GM19397 (cell line): ENCODE measurements at regions not wholly inside any gene's neighbourhood (a gene's known extent, or its start where the extent isn't known, plus 50 kb on each side); places are given as distances from the start of the nearest gene placed in this dataset.
"Not testable (repeated sequence)": the region's sequence is repeated elsewhere in the genome, so short reads cannot be mapped to it uniquely, and the experiment has no call there.

Experiments
- ATAC-seq: cut with Tn5 transposase; IDR thresholded peaks from one replicate; pipeline ENCODE4 v1.9.1; 2021; ENCODE audit warnings: mild to moderate bottlenecking, moderate library complexity; ENCODE audit not compliant: unreplicated experiment

DNA sequence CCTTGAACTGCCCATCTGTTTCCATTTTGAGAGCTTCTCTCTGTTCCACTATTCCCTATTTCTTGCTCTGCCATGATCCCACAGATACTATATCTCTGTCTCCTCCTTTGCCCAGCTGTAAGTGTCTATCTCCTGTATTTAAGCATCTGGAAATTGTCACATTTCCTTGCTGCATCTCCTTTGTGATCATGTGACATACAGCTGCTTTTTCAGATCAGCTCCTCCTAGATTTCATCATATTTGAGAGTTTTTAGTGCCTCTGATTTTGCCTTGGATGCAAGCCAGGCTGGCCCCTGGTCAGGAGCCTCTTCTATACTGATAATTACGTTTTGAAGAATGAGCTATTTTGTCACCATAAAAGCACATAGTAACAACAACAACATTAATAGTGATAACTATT, 131.7 kb upstream of the TNP1 start:
- ATAC-seq, result no peak

DNA sequence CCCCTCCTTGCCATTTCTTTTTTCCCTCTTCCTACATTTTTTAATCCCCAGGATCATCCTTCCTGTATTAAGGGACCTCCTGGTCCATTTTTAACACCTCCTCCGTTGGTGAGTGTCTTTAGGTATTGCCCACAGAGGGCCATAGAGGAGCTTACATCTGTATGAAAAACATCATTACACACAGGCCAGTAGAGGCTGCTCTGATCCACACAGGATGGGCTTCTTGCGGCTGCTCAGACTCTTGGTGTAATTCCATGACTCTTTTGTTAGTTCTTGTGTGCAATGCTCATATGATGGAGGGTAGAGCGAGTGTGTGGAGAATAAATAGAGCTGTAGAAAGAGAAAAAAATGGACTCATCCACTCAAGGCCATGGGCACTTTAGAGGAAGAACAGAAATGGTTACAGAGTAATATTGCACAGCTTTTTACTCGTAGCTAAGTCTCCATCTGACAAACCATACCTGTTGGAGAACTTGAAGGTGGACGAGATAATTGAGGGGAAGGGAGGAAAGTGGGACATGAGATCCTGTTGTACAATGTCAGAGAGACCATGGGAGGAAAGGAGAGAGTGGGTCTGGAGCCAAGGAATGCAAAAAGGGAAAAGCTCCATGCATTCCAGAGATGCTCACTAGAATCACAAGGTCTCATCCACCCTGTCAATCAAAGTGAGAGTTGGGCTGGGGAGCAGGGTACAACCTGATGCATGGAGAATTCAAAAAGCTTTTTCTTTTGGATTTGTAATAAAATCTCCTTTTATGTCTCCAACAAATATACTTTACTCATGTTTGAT, 129.7 kb upstream of the TNP1 start:
- no peak for ATAC-seq

DNA sequence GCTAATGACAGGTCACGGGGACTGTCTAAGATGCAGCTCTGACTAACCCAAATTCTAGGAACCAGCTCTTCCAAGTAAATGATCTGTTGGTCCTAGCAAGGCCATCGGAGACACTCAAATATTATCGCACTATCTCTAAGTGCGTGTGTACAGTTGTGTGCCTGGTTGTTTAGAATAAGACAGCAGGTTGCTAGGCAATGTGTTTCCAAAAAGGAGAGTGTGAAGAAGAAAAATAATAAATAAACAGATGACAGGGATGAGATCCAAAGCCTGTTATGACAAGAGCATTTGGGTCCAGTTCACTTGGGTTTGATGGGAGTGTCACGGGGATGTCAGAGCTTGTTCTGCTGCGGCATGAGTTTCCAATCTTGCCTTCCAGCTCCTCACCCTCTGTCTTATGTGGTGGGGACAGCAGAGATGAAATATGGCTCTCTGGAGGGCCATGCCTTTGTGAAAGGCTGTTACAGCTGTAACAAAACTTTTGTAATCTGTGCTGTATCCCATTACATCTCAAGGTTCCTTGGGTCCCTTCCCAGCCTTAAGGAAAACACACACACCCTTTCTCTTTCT, 127.5 kb upstream of the TNP1 start:
- ATAC-seq, result no peak

DNA sequence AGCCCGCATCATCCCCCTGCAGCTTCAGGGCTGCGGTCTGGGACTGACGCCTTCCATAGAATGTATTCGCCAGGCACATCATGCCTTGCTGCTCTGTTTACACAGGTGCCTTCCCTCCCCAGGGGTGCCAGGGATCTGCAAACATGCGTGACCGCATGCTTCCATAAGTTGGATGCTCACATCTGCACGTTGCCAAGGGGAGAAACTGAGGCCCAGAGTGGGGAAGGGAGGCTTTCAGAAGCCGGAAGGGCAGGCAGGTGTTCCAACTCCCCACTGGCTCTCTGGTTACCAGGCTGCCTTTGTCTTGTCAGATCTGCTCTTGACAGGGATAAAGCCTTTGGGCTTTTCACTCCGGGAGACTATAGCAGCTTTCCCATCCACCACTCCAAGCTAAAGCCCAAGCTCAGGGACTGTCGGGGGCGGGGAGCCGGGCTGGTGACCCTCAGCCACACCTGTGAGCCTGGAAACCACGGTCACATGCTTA, 125.8 kb upstream of the TNP1 start:
- no peak for ATAC-seq

DNA sequence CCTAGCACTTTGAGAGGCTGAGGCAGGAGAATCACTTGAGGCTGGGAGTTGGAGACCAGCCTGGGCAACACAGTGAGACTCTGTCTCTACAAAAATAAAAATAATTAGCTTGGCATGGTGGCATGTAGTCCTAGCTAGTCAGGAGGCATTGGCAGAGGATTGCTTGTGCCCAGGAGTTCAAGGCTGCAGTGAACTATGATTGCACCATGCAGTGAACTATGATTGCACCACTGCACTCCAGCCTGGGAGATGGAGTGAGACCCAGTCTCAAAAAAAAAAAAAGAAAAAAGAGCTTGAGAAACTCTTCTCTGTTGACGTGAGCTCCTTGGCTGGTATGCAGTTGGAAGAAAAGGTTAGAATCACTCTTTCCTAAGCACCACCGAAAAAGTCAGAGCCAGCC, 125.1 kb upstream of the TNP1 start:
- no peak for ATAC-seq

DNA sequence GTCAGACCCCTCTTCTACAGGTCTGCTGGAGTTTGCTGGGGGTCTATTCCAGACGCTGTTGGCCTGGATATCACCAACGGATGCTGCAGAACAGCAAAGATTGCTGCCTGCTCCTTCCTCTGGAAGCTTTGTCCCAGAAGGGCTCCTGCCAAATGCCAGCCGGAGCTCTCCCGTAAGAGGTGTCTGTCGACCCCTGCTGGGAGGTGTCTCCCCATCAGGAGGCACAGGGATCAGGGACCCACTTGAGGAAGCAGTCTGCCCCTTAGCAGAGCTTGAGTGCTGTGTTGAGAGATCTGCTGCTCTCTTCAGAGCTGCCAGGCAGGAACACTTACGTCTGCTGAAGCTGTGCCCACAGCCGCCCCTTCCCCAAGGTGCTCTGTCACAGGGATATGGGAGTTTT, 122.1 kb upstream of the TNP1 start:
- ATAC-seq, result not testable (repeated sequence)

DNA sequence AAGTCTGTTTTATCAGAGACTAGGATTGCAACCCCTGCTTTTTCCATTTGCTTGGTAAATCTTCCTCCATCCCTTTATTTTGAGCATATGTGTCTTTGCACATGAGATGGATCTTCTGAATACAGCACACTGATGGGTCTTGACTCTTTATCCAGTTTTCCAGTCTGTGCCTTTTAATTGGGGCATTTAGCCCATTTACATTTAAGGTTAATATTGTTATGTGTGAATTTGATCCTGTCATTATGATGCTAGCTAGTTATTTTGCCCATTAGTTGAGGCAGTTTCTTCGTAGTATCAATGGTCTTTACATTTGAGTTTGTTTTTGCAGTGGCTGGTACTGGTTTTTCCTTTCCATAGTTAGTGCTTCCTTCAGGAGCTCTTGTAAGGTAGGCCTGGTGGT, 120.6 kb upstream of the TNP1 start:
- not testable (repeated sequence) for ATAC-seq

DNA sequence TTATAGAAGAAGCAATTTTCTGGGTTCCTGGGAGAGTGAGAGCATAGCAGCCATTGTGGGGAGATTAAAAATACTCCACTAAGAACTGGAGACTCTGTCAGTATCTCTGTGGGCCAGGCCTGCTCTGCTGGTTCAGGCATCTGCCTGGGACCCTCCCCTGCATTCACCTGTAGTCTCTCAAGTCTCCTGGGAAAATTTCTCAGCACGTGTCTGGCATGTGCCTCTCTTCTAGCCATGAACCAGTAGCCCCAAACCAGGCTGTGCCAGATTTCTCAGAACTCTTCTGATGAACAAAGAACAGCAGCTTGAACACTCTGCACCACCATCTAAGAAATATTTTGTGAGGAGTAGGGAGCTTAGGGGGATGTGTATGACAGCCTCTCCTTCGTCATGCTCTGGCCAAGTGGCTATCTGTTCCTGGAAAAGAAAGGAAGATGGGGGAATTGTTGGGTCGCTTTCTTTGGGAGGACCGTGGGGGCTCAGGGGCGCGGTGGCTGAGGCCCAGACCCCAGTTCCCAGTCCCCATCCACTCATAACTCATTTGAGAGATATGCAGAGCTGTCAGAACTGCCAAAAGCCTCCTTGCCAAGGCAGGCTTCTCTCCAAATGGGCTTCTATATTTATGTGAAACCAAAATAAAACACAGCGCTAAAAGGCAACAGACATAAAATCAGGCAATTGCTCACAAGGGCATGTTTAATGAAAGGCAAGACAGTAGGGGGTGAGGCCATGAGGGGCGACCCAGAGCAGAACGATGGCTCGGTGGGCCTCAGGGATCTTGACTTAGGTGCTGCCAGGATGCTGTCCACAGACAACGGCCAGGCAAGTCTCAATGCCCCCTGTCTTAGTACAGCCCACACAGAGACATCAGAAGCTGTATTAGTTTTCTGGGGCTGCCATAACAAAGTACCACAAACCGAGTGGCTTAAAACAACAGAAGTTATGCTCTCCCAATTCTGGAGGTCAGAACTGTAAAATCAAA, 114.7 kb upstream of the TNP1 start:
- ATAC-seq, result no peak

DNA sequence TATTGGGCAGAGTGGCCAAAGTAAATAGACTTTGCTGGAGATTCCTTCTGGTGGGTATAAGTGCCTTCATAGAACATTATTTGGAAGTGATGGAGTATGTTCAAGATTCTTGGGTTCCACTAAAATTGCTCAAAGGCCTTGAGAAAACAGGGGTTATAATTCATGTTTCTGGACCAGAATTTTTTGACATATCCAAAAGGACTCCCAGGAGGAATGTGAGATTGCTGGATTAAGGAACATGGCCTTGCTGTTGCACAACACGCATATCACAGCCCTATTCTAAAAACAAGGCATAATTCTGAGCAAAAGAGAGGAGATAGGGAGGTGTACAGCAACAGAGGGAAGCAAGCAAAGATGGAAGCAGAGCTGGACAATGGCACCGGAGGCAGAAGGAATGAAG, 111.7 kb upstream of the TNP1 start:
- no peak for ATAC-seq

DNA sequence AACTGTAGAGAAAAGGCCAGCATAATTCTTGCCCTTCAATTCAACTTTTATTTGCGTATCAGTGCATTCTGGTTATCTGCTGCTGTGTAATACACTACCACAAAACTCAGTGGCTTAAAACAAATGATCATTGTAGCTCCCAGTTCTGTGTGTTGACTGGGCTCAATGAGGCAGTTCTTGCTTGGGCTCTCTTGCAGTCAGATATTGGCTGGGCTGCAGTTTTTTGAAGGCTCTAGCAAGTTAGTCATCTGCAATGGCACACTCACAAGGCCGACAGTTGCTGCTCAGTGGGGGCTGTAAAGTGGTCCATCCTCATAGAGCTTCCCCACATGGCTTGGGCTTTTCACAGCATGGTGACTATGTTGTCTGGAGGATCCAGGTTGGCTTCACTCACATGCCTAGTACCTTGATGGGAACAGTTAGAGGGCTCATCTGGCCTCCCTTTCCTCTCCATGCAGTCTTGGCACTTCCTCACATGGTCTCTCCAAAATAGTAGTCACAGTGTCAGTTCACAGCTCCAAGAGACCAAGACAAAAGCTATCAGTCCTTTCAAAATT, 110.6 kb upstream of the TNP1 start:
- ATAC-seq, result no peak

DNA sequence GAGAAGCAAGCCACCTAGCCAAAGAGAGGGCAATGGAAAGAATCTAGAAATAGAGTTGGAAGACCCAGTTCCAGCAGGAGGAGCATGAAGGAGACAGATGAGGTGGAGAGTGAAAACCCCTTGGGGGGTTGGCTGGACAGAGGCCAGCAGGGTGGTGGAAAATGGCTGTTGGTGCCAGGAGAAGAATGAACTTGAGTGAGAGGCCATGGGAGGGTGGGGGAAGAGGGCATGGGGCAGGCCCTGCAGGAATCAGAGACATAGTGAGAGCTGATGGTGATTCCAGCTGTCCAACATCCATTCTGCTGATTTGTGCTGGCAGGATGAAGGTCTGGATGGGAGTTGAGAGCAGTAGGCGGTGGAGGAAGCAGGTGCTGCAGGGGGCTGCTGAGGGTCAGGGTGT, 108.0 kb upstream of the TNP1 start:
- ATAC-seq, result no peak

DNA sequence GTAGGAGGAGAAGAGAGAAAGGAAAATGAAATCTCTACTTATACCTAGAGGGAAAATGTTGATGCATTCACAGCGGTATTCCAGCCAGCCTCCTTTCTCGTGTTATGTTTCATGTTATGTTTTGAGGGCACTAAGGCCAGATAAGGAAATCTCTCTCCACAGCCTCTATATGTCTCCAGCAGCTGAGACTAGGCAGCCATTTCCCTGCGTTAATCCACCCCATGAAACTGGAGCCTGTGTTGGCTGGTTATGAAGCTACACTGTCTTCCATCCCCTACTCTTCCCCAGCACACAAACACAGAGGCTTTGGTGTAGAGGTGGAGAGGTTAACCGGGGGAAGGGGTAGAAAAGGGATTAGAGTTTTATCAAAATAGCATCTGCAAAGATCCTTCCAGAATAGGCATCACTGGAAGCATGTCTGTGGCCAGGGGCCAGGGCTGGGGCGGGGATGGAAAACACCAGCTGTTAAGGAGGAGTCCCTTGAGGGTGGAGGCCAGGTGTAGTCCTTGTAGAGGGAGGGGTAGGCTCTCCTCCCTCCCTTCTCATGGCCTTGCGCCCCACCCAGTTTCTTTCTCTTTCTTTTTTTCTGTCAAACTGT, 100.9 kb upstream of the TNP1 start:
- no peak for ATAC-seq

DNA sequence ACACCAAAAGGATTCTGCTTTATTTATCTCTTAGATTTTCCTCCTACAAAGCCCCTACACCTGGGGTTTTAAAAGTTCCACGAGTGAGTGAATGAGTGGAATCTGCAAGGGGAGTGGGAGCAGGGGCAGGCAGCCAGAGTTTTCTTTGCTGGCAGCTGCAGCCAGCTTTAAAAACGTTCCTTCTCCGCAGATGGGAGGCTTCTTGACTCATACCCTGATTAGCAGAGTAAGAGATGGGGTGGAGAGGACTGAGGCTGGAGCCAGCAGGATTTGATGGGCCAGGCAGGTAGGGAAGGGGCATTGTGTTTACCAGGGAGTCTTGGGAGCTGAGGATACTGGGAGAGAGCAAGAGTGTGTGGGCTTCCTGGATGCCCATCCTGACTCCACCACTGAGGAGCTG, 99.6 kb upstream of the TNP1 start:
- no peak for ATAC-seq

DNA sequence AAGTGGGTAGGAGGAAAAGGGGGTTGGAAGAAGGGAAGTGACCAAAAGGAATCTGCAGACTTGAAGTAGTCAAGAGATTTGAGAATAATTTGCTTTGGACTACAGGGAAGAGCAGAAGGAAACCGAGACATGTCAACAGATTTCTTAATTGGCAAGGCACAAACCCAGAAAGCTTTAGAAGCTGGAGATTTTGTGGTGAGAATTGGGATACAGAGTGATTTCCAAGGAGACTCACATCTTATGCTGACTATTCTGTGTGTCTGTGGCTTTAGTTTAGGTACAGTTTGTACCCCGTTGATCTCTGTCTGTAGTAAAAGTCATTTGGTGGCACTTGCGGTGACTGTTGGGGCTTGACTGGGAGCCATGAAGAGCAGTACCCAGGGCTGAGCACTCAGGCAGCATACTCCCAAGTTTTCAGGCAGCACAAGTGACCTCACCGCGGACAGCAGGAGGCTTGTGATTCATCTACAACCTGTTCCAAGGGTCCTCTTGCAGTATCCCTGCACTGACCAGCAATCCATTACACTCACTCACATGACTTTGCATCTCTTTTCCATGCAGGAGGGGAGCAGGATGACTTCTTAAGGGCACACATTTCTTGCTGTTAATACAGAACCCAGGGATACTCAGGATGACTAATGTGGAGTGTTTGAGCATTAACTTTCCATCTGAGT, 97.1 kb upstream of the TNP1 start:
- no peak for ATAC-seq

DNA sequence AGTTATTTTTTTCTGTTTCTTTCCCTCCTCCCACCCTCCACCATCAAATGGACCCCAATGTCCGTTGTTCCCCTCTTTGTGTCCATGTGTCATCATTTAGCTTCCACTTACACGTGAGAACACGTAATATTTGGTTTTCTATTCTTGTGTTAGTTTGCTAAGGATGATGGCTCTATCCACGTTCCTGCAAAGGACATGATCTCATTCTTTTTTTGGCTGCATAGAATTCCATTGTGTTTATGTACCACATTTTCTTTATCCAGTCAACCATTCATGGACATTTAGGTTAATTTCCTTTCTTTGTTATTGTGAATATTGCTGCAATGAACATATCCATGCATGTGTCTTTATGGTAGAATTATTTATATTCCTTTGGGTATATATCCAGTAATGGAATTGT, 91.3 kb upstream of the TNP1 start:
- ATAC-seq, result no peak

DNA sequence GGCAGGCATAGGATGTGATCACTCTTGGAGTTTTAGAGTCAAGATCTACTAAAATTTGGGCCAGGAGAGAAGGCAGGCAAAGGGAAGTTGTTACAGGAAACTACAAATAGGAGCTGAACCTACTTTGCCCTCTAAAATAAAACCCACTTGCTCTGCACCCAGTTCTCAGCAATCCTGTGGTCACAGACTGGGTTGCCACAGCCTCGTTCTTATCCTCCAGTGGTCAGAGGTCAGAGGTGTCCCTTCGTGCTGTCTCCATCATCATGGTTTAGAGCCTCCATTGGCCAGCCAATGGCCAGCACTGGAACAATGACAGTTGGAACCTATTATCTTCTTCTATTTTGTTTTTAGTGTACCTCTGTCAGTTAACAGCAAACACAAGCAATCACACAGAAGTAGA, 90.7 kb upstream of the TNP1 start:
- no peak for ATAC-seq

DNA sequence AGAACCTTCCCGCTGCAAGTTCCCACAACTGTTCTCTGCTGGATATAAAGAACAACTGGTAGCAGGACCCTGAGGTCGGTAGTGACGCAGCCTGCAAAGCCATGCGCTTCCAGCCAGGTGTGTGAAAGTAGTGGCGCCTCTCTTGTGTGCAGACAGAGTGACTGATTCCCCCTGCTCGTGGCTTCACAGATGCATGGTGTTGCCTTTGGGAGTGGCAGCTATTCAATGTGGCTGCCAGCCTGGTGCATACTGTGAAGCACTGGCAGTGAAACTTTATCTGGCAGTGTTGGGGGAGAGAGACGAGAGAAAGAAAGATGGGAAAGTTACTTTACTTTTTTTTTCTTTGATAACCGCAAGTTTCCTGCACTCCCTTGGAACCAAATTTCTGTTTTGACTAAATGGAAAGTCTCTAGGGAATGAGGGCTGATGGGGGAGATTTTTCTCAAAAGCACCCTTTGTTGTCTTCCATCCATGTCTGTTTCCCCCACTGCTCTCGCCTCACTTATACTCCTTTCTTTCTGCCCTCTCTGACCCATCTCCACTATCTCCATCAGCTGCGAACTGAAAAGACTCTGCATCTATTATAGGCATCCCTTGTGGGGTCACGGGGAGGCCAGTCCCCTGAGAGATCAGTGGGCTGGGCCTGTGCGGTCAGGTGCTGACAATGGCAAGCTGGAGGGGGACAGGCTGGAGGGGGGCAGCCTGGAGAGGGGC, 90.0 kb upstream of the TNP1 start:
- no peak for ATAC-seq

DNA sequence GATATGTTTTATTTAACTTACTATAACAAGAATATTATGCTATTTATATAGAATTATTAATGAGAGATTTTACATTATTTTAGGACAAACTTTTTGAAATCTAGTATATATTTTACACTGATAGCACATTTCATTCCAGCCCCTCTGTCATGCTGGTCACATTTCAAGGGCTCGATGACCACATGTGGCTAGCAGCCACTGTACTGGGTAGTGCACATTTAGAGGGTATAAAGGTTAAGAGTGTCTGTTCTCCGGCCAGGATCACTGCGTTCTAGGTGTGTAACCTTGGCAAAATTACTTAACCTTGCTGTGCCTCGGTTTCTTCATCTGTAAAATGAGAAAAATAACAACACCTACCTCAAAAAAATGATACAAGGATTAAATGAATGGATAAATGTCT, 87.2 kb upstream of the TNP1 start:
- ATAC-seq, result no peak

DNA sequence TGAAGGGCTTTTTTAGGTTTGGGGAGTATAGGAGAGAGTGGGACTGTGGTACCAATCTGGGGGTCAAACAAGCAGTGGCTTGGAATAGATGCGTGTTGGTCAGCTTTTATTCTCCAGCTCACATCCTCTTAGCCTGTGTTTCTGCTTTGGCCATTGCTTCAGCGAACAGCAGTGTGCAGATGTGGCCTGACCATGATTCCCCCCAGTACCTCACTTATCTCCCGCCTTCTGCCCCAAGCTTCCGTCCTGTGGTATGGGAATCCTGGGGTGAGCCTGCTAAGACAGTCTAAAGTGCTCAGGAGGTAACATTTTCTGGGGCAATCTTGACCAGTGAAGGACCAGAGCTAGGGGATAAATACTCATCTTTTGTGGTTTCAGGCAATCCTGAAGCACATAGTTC, 84.9 kb upstream of the TNP1 start:
- no peak for ATAC-seq

DNA sequence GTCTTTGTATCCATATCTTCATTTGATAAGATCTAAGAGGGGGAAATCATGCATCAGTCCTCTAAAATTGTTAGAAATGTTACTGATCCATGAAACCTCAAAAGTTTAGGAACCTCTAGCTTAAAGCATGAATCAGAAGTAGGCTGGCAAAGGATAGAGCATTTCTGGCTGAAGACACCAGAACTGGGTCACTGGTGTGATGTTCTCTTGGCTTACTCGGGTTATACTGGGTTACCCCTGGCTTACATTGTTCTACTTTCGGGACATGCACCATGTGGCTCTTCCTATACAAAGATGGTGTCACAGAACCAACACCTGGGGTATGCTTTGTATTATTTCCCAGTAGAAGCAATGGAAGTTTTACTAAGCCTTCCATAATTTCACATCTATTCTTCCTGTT, 83.2 kb upstream of the TNP1 start:
- ATAC-seq, result no peak
